ENCODE measurements at regions not wholly inside any gene's neighbourhood (a gene's known extent, or its start where the extent isn't known, plus 50 kb on each side); places are given as distances from the start of the nearest gene placed in this dataset.

DNA sequence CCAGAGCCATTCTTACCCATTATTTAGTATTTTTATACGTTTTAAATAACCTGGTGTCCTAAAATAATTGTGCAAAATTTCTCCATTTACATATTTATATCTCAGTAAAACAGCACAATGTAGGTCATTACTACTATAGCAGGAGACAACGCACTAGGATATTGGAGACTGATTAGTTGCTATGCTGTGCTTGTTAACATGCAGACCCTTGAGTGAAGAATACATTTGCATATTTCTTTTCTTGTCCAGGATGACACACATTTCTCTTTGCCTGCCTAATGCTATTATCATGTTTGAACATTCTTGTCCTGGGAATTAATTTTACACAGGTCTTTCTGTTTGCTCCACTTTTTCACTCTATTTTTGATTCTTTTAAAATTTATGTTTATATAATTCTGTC is 823.8 kb upstream of the ATXN8OS start:
- intact Hi-C loops (cut with DNase I) = no loop called here
- ATAC-seq = no peak
- TF ChIP-seq CTCF (IDR thresholded peaks at IDR 0.05) = no peak
- DNase-seq = no peak
- H3K27ac ChIP-seq = no peak overlapping the region
- no peak overlapping the region for H3K4me3 ChIP-seq
- no peaks in the 10 kb centered on the region for H3K36me3 ChIP-seq
- H3K4me1 ChIP-seq = no peaks in the 10 kb centered on the region
- H3K9me3 ChIP-seq = no peaks in the 10 kb centered on the region
- no peaks in the 10 kb centered on the region for H3K27me3 ChIP-seq (ENCODE audit: low read depth)

DNA sequence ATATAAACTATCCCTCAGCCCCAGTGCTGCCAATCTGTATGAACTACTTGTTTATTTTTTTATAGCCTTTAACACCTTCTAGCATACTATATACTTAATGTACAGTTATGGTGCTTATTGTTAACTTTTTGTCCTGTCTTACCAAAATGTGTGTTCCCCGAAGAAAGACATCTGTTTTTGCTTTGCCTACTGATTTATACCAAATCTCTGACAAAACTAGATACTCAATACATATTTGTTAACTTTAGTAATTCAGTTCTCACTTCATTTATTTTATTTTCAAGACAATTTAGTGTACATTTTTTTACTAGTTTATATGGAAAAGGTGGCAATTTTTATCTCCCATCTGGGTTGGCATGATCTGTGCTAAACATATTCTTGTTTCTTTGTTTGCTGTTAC is 824.3 kb upstream of the ATXN8OS start:
- H3K9me3 ChIP-seq = no peaks in the 10 kb centered on the region
- no peak overlapping the region for H3K4me3 ChIP-seq
- intact Hi-C loops (cut with DNase I) = no loop called here
- no peaks in the 10 kb centered on the region for H3K27me3 ChIP-seq (ENCODE audit: low read depth)
- TF ChIP-seq CTCF (IDR thresholded peaks at IDR 0.05) = no peak
- no peaks in the 10 kb centered on the region for H3K4me1 ChIP-seq
- no peaks in the 10 kb centered on the region for H3K36me3 ChIP-seq
- no peak for DNase-seq
- H3K27ac ChIP-seq = no peak overlapping the region
- ATAC-seq = no peak

DNA sequence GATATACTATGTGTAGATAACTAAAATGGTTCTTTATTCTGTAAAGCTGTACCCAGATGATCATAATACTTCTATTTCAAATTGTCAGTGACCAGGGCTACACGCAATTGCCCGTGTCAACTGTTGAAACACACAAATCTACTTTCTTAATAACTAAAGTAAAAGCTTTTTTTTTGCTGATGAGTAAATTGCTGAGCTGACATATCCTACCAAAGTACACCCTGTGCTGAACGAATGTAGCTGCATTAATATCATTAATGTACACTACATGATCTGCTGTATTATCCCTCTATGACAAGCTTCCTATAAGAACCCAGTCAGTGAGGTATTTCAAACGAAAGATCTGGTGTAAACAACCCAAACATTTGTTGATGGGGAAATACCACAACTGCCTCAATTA is 827.2 kb upstream of the ATXN8OS start:
- intact Hi-C loops (cut with DNase I) = no loop called here
- Histone ChIP-seq H3K9me3 (no peaks in the 10 kb centered on the region), H3K27me3 (ENCODE audit: low read depth) (no peaks in the 10 kb centered on the region), H3K36me3 (no peaks in the 10 kb centered on the region), H3K4me1 (no peaks in the 10 kb centered on the region), H3K4me3 (no peak overlapping the region), H3K27ac (no peak overlapping the region)
- no peak for DNase-seq
- ATAC-seq = no peak
- TF ChIP-seq CTCF (IDR thresholded peaks at IDR 0.05) = no peak

GRCh38 chr13:69279213-69279612 is 828.4 kb upstream of the ATXN8OS start:
- H3K4me3 ChIP-seq = no peak overlapping the region
- no peaks in the 10 kb centered on the region for H3K36me3 ChIP-seq
- H3K9me3 ChIP-seq = no peaks in the 10 kb centered on the region
- no peaks in the 10 kb centered on the region for H3K4me1 ChIP-seq
- intact Hi-C loops (cut with DNase I) = no loop called here
- no peaks in the 10 kb centered on the region for H3K27me3 ChIP-seq (ENCODE audit: low read depth)
- ATAC-seq (no peak), DNase-seq (no peak)
- no peak overlapping the region for H3K27ac ChIP-seq
- no peak for TF ChIP-seq CTCF (IDR thresholded peaks at IDR 0.05)

DNA sequence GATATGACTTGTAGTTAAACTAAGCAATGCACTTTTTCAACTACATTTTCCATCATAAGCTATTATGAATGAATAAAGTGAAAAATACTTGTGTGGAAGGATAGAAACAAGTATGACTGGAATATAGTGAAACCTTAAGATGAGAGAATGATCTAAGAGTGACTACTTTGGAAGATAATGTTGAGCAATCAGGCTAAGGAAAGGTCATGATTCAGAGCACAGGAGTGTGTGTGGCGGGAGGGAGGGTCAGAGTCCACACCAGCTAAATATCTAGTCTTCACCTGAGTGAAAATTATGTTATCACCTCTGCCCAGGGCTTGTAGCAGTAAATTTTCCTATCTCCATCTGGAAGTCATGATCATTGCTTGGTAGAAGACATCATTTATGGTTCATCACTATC is 833.4 kb upstream of the ATXN8OS start:
- intact Hi-C loops (cut with DNase I) = no loop called here
- TF ChIP-seq CTCF (IDR thresholded peaks at IDR 0.05) = no peak
- Histone ChIP-seq H3K27ac (no peak overlapping the region), H3K9me3 (no peaks in the 10 kb centered on the region), H3K4me3 (no peak overlapping the region), H3K4me1 (no peaks in the 10 kb centered on the region), H3K27me3 (ENCODE audit: low read depth) (no peaks in the 10 kb centered on the region), H3K36me3 (no peaks in the 10 kb centered on the region)
- DNase-seq (no peak), ATAC-seq (no peak)

Measured in lower lobe of right lung (tissue), 2 donors.